Stimulated activated CD4-positive, alpha-beta T cell treated with anti-CD3 and anti-CD28 coated beads, Interleukin-4, amount 100 ng/mL, for 24 hours (primary cell): ENCODE measurements at regions not wholly inside any gene's neighbourhood (a gene's known extent, or its start where the extent isn't known, plus 50 kb on each side); places are given as distances from the start of the nearest gene placed in this dataset.

Experiments
- DNase-seq: peaks from one replicate; pipeline ENCODE4 v3.0.0-alpha.2; 2020

DNA sequence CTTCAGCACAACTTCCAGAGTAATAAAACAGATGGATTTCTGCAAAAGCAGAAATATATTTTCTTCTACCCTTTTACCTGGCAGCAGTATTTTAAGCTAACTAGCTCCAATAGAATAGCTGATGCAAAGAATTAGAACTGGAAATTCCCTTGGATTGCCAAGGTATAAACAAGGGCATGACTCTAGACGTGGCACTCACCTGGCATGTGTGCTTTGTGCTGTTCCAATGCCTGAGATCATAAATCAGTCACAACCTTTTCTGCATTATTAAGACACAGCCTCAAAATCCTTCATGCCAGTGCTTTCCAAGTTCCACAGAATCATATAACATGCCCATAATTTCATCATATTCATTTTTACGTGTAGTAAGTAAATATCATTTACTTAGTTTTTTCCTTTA lies 1048.7 kb downstream of the ADGRL2 start:
- DNase-seq: no peak

- no peak for DNase-seq
These were observed 1047.3 kb downstream of the ADGRL2 start for GRCh38 chr1:82848043-82848442.

DNA sequence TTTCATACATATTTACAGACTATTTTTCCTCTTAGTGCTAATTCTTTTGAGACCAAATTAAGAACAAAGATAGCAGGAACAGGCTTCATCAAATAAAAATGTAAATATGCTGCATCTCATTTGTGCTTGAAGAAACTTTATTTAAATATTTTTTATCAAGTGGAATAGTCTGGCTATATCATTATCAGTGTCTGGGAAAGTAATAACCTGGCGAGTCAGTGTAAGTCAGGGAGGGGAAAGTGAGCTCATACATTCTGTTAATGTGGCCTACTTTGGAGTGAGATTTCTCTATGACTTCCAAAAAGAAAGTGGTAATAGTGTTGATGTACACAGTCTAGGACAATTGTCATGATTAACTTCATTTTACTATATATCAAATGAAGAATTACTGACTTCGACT lies 1045.1 kb downstream of the ADGRL2 start:
- no peak for DNase-seq

DNA sequence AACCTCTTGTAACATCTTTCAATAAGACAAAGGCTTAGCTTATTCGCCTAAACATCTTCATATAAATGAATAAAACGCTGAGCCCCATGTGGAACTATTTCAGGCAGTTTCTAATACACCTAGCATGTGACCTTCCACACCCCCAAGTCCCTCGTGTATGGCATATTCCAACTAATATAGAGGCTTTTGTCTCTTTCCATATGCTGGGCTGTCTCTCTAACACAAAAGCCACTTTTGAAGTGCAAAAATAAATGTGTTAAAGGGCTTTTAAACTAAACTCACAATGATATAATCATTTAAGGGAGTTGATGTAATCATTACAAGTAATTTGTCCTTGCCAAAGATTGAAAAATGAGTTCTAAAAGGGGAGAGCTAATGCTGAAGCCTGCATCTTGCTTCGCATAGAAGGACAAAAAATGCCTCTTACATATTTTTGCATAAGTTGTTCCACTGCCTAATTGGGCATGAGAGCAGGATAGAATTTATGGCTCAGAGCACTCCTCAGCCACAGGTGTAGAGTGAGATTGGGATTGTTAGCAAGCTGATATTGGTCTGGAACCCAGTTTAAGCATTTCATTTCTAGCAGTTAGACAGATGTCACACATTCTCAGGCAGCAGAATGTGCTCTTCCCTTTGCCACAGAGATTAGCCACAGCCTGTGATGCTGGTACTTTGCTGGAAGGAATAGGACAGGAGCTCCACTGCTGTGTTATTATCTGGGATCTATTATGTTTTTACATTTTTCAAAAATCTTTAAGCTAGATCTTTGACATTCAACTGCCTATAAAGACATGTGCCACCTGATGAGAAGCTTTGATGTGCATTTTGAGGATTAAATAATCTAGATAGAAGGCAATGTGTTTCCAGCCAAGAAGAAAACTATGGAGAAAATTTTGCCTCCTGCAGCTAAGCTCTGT lies 1044.4 kb downstream of the ADGRL2 start:
- DNase-seq: no peak

DNA sequence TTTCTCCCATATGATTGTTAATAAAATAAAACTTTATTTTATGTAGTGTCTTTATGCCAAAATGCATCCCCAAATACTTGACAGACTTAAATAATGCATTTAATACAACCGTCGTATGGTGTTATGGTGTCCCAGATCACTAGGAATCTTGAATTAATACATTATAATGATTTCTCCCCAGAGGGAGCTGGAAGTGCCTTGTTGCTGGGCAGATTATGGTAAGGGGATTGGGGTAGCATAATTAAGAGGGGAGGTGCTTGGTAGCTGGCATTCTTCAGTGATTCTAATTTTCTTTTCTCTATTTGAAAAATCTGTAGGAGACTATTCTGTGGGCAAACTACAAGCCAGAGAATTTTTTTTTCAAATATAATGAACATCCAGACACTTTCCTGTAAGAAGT lies 1043.7 kb downstream of the ADGRL2 start:
- DNase-seq: no peak

GRCh38 chr1:82843876-82844275 lies 1043.1 kb downstream of the ADGRL2 start:
- DNase-seq: no peak

DNA sequence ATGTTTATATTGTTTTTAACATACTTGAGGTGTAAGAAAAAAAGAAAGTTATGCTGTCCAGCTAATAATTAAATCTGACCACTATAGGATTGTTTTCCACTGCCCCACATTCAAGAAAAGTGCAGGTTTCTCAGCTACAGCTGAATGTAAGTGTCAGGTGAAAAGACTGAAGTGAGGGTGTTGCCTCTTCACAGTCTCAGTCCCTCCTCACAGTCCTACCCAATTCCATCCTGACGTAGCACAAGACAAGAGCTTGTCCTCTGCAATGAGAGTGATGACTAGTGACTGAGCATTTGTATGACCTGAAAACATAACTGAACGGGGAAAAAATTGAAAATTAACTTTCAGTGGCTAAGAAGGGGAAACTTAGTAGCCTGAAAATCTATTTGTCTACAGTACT lies 1039.5 kb downstream of the ADGRL2 start:
- DNase-seq: no peak

DNA sequence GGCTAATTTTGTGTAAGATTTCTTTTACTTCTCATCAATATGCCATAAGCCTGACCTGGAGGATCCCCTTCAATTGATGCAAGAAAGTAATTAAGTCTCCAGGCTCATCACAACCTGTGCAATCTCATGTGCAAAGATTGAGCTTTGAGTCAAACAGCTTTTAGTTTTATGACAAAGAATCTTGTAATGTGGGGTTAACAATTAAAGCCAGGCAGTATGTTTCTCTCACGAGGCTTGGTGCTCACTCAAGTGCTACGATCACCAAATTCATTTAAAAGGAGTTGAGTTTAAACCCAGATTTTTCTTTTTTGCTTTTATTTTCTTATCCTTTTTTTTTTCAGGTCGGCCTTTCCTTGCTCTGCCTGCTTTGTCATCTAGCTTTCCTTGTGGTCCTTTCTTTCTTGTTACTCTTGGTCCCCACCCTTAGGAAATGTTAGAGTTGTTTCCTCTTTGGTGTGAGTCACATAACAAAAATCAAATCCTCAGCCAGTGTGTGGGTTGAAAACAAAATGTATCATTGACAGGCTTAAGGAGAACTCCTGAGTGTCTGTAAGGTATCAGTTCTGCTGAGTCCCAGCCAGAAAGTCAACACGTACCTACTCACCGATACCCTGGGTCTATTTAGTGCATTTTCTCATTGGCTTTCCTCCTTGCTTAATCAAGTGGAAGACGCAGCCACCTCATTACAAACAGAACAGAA lies 1037.2 kb downstream of the ADGRL2 start:
- no peak for DNase-seq

DNA sequence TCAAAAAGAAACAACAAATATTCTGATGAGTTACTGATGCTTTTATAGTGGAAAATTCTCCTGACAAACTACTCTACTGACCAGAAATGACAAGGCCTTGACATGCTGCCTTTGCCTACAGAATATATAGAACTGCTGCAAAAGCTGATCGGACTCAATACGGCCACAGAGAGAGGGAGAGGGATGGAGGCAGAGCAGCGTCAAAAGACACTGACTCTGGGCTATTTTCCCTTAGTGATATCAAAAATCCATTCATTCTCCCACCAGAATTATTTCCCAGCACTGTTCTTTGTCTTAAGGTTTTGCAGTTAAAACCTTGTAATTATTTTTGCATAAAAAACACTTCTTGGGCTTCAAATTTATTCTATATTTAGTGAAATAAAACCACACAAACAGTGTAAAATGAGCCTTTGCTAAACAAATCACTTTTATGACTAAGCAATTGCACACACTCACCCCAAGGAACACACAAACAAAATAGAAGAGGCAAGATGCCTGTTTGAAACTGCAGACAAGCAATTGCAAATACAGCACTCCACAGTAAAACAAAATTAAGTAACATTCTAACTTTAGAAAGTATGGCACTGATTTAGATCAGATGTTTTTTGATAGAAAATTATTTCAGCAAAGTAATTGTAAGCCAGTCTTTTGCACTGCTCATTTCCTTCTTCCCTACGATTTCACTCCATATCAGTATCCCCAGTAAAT lies 1036.4 kb downstream of the ADGRL2 start:
- DNase-seq: no peak

- DNase-seq: no peak
These were observed 1035.7 kb downstream of the ADGRL2 start for GRCh38 chr1:82836213-82836972.

- DNase-seq: no peak
These were observed 1030.1 kb downstream of the ADGRL2 start for GRCh38 chr1:82830690-82831380.

DNA sequence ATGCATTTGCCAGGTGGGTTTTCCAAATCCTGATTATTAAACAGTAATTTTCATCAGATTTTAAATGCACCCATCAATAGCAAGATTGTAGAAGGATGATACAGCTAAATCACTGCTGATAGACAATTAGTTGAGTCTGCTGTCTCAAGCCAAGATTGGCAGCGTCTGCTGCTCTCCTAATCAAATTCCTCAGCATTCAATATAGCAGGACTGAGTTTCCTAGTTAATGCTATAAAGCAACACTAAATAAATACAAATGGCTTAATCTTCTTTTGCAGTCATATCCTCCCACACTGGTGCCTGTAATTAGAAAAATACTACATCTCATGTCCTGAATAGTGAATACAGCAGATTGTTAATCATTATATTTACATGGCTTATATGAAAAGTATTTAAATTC lies 1028.8 kb downstream of the ADGRL2 start:
- no peak for DNase-seq

- DNase-seq: no peak
These were observed 1023.1 kb downstream of the ADGRL2 start for GRCh38 chr1:82823876-82824275.

DNA sequence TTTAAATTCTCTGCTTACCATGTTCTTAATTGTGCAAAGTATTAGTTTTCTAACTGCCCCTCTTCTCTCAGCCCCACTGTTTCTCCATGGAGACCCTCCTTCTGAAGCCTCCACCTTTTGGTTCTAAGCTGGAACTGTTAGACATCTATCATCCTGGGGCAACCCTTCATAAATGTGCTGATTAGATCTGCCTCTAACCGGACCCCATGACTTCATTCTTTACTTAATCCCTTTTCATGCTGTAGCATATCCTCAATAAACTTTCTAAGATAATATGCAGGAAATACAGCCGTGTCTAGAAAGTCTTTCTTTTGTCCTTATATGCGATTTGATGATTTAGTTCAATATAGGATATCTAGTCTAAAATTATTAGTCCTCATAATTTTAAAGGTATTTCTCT lies 1020.1 kb downstream of the ADGRL2 start:
- DNase-seq: no peak

- DNase-seq: no peak
These were observed 1018.5 kb downstream of the ADGRL2 start for GRCh38 chr1:82819234-82819633.

DNA sequence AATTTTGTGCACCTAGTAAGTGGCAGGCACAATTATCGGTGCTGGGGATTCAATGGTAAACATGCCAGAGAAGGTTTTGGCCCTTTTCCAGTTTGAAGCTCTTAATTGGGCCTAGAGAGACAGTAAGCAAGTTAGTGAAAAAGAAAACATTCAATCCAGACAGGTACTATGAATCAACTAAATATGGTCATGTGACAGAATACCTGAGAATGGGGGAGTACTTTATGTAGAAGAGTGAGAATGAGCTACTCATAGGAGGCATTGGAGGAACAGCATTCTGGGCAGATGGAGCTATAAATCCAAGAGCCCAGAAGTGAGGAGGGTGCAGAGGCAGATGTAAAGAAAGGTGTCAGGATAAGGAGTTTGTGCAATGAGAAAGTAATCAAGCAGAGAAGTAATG lies 1017.9 kb downstream of the ADGRL2 start:
- no peak for DNase-seq

- DNase-seq: no peak
These were observed 1012.7 kb downstream of the ADGRL2 start for GRCh38 chr1:82813386-82813785.

DNA sequence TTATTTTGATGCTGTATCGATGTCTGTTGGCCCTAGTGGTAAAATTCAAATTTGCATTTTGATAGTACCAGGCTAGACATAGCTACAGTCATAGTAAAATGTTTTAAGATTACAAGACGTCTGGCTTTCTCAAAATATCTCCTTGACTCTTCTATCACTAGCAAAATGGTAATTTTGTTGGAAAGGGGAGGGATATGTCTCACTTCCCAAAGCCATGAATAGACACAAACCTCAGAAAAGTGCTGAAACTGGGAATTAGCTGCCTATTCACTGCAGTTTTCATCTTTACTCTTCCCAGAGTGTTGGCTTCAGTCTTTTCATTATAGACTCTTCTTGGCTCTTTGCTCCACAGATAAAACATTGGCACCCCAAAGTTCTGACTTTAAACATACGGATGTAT lies 1009.9 kb downstream of the ADGRL2 start:
- DNase-seq: no peak

GRCh38 chr1:82807563-82807962 lies 1006.8 kb downstream of the ADGRL2 start:
- DNase-seq: no peak

GRCh38 chr1:82806133-82806532 lies 1005.4 kb downstream of the ADGRL2 start:
- no peak for DNase-seq

GRCh38 chr1:82801176-82801575 lies 1000.4 kb downstream of the ADGRL2 start:
- DNase-seq: no peak

GRCh38 chr1:82800721-82801120 lies 1000.0 kb downstream of the ADGRL2 start:
- DNase-seq: no peak
